MG63 (cell line): ENCODE measurements at regions not wholly inside any gene's neighbourhood (a gene's known extent, or its start where the extent isn't known, plus 50 kb on each side); places are given as distances from the start of the nearest gene placed in this dataset.
"Not testable (repeated sequence)": the region's sequence is repeated elsewhere in the genome, so short reads cannot be mapped to it uniquely, and the experiment has no call there.

Source experiments
- DNase-seq: peaks from one replicate; pipeline ENCODE4 v3.0.0-alpha.2; 2020
- H3K27me3 ChIP-seq: fragments of 250-450 bp; sonication (Bioruptor Pico); 2 replicates; pipeline ENCODE4 v1.5.1; 2020; ENCODE audit warnings: mild to moderate bottlenecking, moderate library complexity
- H3K36me3 ChIP-seq: fragments of 250-450 bp; sonication (Bioruptor Pico); 2 replicates; pipeline ENCODE4 v1.5.1; 2020; ENCODE audit warnings: mild to moderate bottlenecking, moderate library complexity
- H3K4me3 ChIP-seq: fragments of 250-450 bp; sonication (Bioruptor Pico); 2 replicates; pipeline ENCODE4 v1.5.1; 2020; ENCODE audit warnings: mild to moderate bottlenecking, moderate library complexity
- H3K9me3 ChIP-seq: fragments of 250-450 bp; sonication (Bioruptor Pico); 2 replicates; pipeline ENCODE4 v1.5.1; 2020; ENCODE audit warnings: mild to moderate bottlenecking, moderate library complexity

DNA sequence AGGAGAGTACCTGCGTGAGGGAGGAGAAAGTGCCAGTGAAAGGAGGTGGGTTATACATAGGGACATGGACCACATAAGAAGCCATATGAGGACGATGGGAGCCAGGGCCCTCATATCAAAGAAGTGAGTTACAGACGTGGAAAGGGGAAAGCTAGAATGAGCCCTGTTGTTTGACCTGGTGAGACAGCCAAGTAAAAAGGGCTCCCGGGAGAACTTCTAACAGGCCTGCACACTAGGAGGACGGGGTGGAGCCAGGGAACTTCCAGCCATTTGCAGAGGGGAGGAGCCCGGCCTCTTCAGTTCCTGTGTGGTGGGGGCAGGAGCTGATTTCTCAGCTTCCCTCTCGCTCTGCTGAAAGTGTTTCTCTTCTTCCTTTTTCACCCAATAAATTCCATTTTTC lies 84.1 kb upstream of the SLC66A3 start:
- no peak for DNase-seq

DNA sequence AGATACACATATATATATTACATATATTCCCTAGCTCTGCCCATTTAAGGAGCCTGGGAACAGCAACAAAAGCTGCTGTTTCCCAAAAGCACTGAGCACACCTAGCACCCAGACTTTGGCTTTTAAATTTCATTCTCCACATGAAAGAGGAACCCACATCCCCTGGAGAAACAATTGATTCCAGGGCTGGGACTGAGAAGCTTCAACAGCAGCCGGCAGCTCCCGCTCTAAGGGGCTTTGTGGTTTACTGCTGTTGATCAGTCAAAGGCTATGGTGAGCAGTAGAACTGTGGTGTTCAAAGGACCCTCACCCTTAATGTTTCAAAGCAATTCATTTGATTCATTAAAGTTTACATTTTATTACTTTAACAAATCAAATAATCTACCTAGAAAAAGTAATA lies 83.3 kb upstream of the SLC66A3 start:
- Histone ChIP-seq H3K4me3 (no peak overlapping the region), H3K27me3 (no peaks in the 10 kb centered on the region), H3K36me3 (no peaks in the 10 kb centered on the region), H3K9me3 (0 out of 2 replicates have a peak, but pooled peaks cover 4% of the 10 kb centered on the region)
- DNase-seq = no peak

More for the DNA sequence above, 84.1 kb upstream of the SLC66A3 start:
- Histone ChIP-seq H3K4me3 (no peak overlapping the region), H3K36me3 (no peaks in the 10 kb centered on the region), H3K27me3 (no peaks in the 10 kb centered on the region), H3K9me3 (0 out of 2 replicates have a peak, but pooled peaks cover 4% of the 10 kb centered on the region)

DNA sequence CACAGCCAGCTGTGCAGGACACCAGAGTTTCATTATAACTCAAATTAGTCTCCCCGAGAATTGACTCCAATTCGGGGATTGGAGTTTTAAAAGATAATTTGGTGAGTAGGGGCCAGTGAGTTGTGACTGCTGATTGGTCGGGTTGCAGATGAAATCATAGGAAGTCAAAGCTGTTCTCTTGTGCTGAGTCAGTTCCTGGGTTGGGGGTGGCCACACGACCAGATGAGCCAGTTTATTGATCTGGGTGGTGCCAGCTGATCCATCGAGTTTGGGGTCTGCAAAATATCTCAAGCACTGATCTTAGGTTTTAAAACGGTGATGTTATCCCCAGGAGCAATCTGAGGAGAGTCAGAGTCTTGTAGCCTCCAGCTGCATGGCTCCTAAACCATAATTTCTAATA lies 82.7 kb upstream of the SLC66A3 start:
- no peaks in the 10 kb centered on the region for H3K27me3 ChIP-seq
- 0 out of 2 replicates have a peak, but pooled peaks cover 4% of the 10 kb centered on the region for H3K9me3 ChIP-seq
- no peaks in the 10 kb centered on the region for H3K36me3 ChIP-seq
- H3K4me3 ChIP-seq = no peak overlapping the region
- no peak for DNase-seq

DNA sequence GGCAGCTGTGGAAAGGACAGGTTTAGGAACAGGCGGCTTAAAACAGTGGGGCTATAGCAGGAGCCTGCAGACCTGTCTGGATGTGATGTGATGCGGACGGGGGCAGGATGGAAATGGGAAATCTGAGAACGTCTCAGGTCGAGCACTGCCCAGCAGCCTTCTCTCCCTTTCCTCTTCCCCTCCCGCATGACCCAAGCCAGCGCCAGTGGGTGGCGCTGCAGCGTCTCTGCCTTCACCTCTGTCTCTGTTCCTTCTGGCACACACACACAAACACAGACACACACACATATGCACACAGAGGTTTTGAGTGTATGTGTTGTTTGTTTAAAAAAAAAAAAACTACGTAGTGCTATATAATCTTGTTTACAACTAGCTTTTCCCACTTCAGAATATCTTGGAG lies 82.0 kb upstream of the SLC66A3 start:
- peak; percentile 60 for DNase-seq

DNA sequence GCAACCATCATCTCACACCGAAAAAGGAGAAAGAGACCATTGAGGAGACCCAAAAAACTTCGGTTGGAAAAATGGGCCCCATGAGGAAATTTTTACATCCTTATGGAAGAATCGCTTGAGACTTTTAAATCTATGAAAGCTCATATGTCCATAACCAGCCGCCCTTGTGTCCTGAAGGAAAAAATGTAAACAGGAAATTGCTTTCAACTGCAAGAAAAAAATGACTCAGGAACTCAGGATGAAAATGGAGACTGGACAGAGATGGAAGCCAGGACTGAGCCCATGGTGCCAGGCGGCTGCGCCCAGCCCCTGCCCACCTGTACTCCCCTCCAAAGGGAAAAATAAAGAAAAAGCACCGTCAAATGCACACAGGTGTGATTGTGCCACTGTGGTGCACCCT lies 81.5 kb upstream of the SLC66A3 start:
- no peaks in the 10 kb centered on the region for H3K27me3 ChIP-seq
- no peak overlapping the region for H3K4me3 ChIP-seq
- H3K9me3 ChIP-seq = 0 out of 2 replicates have a peak, but pooled peaks cover 4% of the 10 kb centered on the region
- H3K36me3 ChIP-seq = no peaks in the 10 kb centered on the region
- DNase-seq = no peak

More for the DNA sequence above, 82.0 kb upstream of the SLC66A3 start:
- Histone ChIP-seq H3K36me3 (no peaks in the 10 kb centered on the region), H3K9me3 (0 out of 2 replicates have a peak, but pooled peaks cover 4% of the 10 kb centered on the region), H3K4me3 (no peak overlapping the region), H3K27me3 (no peaks in the 10 kb centered on the region)

DNA sequence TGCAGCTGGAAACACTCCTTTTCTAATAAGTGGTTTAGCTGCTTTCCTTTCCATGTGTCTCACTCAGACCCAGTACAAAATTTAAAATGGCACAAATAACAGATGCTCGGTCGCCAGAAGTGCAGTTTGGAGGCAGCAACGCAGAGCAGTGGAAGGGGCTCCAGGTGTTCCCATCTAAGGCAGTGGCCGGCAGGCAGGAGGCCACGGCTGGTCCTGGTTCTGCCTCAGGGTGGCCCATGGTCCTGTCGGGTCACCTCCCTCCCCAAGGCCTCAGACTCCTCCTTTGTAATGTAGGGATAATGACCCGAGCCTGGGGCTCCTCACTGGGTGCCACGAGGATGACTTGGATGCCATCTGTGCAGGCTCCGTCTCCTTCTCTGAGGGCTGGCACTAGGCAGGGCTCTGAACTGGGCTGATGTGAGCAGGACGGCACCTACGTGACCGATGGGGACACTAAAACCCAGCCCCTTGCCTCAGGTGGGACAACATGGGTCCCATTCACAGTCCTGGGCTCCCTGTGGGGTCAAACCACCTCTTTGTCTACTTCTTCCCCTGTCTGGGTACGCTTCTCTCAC lies 80.9 kb upstream of the SLC66A3 start:
- no peak overlapping the region for H3K4me3 ChIP-seq
- H3K36me3 ChIP-seq = no peaks in the 10 kb centered on the region
- DNase-seq = no peak
- H3K9me3 ChIP-seq = 0 out of 2 replicates have a peak, but pooled peaks cover 4% of the 10 kb centered on the region
- no peaks in the 10 kb centered on the region for H3K27me3 ChIP-seq

DNA sequence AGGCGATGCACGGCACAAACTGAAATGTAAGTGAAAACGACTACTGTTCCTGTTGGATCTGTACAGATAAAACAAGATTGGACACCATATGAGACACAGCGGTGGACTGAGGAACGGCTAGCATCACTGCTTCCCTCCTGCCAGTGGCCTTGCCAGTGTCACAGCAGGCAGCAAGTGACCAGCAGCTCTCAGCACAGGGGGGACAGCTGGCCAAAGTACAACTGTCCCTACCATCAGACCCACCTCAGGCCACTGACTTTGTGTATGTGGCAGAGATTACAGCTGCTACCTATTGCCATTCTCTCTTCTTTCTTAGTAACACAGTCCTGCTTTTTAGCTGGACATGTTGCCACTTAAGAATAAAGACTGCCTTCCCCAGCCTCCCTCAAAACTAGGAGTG lies 80.0 kb upstream of the SLC66A3 start:
- H3K36me3 ChIP-seq = no peaks in the 10 kb centered on the region
- 0 out of 2 replicates have a peak, but pooled peaks cover 4% of the 10 kb centered on the region for H3K9me3 ChIP-seq
- DNase-seq = no peak
- H3K4me3 ChIP-seq = no peak overlapping the region
- H3K27me3 ChIP-seq = no peaks in the 10 kb centered on the region

DNA sequence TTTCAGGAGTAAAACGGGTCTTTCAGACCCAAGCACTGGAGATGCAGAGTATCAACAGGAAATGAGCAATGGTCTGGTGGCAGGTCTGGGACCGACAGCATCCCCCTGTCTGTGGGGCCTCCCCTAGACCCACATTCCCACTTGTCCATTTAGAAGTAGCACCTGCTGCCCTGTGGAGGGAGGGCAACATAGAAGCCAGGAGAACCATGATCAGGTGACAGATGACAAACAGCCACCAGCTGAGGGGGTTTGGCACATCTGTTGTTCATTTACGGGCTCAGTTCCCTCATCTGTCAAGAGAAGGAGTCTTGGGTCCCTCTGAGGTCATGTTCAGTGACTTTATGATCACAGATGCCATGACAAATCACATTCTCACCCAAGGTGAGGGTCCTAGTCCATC lies 77.9 kb upstream of the SLC66A3 start:
- Histone ChIP-seq H3K27me3 (no peaks in the 10 kb centered on the region), H3K4me3 (no peak overlapping the region), H3K9me3 (0 out of 2 replicates have a peak, but pooled peaks cover 4% of the 10 kb centered on the region), H3K36me3 (no peaks in the 10 kb centered on the region)
- DNase-seq = no peak

DNA sequence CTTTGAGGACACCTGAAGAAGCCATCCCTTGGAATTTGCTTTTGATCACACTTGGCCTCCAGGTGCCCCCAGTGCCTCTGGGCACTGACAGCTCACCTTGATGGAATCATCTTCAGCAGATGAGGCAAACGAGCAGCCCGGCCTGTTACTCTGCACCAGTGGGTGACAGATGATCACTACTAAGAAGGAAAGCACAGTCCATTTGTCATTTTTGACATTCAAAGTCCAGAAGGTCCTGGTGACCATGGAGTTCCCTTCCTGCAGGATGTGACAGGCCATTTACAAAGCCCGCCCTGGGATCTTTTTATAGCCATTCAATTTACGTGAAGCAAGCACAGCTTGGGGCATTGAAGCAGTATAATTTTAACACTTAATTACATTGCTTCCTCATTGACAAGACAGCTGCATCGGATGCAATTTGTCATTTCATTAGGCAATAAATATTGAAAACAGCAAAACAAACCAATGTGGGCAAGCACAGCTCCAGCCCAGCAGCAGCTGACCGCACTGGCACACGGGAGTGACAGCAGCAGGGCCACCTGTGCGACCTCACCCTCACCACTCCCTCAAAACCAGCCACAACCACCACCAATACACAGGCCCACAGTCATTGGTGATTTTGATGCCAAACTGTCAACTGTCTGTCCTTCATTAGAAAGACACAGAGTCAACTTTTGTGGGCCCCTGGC lies 76.0 kb upstream of the SLC66A3 start:
- Histone ChIP-seq H3K36me3 (no peaks in the 10 kb centered on the region), H3K27me3 (no peaks in the 10 kb centered on the region), H3K4me3 (no peak overlapping the region), H3K9me3 (no peaks in the 10 kb centered on the region)
- DNase-seq = no peak

DNA sequence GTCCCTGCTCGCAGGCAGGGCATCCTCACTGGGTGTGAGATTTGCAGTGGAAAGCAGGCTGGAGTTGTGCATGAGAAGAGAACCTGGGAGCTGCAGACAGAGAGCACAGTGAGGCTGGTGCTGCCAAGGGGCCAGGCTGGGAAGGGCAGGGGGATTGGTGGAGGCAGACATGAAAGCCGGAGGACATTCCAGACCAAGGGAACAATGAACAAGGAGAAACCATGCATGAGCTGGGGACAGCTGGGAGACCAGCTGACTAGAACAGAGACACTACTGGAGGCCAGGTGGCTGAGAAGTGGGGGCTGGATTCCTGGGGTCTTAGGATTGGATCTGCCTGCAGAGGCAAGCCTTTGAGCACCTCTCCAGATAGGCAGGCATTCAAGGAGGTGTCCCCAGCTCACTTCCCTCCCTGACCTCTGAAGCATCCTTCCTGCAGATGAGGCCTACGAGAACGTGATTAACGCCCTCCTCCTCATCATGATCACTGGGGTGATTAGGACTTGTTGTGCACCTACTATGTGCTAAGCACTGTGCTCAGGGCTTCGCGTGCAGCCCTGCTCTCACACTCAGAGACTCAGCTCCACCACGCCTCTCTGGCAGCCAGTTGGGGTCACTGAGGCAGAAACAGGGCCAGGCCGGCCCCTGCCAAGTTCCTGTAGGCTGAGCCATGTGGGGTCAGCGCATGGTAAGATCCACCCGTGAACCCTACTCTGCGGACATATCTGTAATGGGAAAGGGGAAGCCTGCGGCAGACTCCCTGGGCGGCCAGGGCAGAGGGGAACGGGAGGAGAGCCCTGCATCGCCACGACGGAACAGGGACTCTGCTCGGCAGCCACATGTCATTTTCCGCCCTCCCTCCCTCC lies 74.8 kb upstream of the SLC66A3 start:
- no peaks in the 10 kb centered on the region for H3K9me3 ChIP-seq
- DNase-seq = no peak
- H3K4me3 ChIP-seq = no peak overlapping the region
- H3K36me3 ChIP-seq = no peaks in the 10 kb centered on the region
- no peaks in the 10 kb centered on the region for H3K27me3 ChIP-seq

DNA sequence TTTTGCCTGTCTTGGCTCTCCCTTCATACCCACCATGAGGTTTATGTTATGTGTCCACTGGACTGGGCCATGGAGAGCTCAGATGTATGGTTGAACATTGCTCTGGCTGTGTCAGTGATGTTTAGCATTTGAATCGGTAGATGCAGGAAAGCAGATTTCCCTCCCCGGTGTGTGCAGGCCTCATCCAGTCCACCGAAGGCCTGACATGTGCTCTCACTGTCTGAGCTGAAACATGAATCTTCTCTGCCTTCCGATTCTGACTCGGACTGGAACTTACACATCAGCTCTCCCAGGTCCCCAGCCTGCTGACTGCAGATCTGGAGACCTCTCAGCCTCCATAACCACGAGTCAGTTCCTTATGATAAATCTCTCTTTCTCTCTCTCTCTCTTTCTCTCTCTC lies 72.4 kb upstream of the SLC66A3 start:
- no peak overlapping the region for H3K4me3 ChIP-seq
- no peak for DNase-seq
- H3K27me3 ChIP-seq = no peaks in the 10 kb centered on the region
- H3K36me3 ChIP-seq = no peaks in the 10 kb centered on the region
- H3K9me3 ChIP-seq = no peaks in the 10 kb centered on the region

DNA sequence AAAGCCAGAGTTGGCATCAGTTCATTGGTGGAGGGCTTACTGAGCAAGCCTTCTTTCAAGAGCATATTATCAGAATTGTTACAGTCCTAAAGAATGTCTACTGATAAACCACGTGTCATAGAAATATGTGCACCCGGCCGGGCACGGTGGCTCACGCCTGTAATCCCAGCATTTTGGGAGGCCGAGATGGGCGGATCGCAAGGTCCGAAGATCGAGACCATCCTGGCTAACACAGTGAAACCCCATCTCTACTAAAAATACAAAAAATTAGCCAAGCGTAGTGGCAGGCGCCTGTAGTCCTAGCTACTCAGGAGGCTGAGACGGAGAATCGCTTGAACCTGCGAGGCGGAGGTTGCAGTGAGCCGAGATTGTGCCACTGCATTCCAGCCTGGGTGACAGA lies 66.4 kb upstream of the SLC66A3 start:
- H3K4me3 ChIP-seq, H3K36me3 ChIP-seq, DNase-seq, H3K9me3 ChIP-seq, H3K27me3 ChIP-seq: not testable (repeated sequence)

DNA sequence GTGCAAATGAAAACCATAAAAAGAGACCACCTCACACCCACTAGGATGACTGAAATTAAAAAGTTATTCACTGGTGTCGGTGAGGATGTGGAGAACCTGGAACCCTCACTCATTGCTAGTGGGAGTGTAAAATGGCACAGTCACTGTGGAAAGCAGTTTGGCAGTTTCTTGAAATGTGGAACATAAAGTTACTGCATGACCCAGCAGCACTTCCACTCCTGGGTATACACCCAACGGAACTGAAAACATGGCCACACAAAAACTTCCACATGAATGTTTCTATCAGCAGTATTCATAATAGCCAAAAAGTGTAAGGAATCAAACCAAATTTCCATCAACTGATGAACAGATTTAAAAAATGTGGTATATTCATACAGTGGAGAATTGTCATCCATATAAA lies 65.1 kb upstream of the SLC66A3 start:
- DNase-seq = no peak
- Histone ChIP-seq H3K36me3 (no peaks in the 10 kb centered on the region), H3K4me3 (no peak overlapping the region)

DNA sequence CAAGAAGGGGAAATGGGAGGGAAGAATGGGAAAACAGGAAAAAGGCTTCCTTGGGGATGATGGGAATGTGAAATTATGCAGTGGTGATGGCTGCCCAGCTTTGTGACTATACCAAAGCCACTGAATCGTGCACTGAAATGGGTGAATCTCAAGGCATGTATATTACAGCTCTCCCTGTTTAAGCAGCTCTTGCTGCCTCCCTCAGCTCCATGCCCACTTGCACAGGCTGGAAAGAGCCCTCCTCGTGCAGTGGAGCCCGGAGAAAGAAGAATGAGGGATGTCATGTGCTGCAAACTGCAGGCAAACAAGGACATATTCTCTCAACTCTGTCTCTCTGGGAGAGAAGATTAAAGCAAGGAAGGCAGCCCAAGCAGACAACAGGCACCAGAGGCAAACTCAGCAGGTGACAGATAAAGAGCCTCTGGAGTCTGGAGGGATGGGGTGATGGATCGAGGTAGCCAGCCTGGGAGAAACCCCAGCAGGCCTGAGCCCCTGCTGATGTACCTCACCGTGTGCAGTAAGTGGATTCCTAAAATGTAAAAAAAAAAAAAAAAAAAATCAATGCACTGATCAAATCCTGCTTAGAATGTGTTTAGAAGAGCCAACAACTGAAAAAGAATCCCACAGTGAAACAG lies 62.4 kb upstream of the SLC66A3 start:
- no peak overlapping the region for H3K4me3 ChIP-seq
- no peaks in the 10 kb centered on the region for H3K9me3 ChIP-seq
- no peaks in the 10 kb centered on the region for H3K36me3 ChIP-seq
- H3K27me3 ChIP-seq = no peaks in the 10 kb centered on the region
- DNase-seq = no peak

More for the DNA sequence above, 65.1 kb upstream of the SLC66A3 start:
- H3K27me3 ChIP-seq = no peaks in the 10 kb centered on the region
- H3K9me3 ChIP-seq = no peaks in the 10 kb centered on the region

DNA sequence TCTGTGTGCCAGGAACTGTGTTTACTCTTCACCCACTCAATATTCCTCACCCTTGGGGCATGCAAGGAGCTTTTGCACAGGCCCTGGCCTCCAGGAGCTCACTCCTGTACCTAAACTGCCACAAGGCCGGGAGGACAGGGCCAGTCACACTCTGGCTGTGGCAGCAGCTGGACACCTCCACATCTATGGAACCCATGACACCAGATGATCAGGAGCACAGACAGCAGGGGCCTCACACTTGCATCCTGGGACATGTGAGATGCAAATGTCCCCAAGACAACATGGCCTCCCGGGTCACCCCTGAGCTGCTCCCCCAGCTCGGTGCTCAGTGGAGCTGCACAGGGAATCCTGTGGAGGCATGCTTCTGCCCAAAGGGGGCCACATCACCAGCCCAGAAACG lies 61.8 kb upstream of the SLC66A3 start:
- H3K9me3 ChIP-seq = no peaks in the 10 kb centered on the region
- H3K4me3 ChIP-seq = no peak overlapping the region
- no peaks in the 10 kb centered on the region for H3K27me3 ChIP-seq
- H3K36me3 ChIP-seq = no peaks in the 10 kb centered on the region
- DNase-seq = no peak

DNA sequence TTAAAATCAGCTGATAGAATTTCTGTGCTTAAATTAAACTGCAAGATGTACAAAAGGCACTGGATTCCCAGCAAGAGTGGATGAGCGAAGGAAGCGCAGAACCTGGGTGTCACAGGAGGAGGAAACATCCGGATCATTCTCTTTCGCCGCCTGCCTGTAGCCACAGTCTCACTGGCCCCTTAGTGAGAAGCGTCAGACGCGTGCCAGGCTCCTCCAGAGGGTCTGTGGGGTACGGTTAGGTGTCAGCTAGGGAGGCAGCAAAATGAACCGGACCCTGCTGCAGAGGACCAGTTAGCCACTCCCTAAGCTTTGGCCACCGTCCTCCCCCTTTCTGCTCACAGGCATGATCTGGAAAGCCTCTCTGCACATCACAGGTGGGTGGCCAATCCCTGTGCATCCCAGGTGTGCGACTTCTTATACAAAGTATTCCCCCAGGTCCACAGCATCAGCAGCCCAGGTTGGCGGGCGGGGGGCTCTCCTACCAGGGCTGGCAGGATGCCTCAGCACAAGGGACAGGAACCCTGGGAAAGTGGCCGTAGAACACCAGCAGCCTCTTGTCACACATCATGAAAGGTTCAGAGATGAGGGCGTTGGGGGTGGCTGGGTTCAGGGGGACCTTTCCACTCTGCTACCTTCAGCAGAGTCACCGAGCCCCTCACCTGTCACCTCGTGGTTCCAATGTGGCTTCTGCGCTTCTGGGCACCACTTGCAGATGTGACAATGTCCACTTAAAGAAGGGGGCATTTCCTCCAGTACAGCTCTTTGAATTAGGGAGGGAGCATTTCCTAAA lies 61.1 kb upstream of the SLC66A3 start:
- H3K9me3 ChIP-seq = no peaks in the 10 kb centered on the region
- no peak overlapping the region for H3K4me3 ChIP-seq
- no peaks in the 10 kb centered on the region for H3K36me3 ChIP-seq
- no peak for DNase-seq
- no peaks in the 10 kb centered on the region for H3K27me3 ChIP-seq
